Transverse colon (tissue), 4 donors: ENCODE measurements at regions not wholly inside any gene's neighbourhood (a gene's known extent, or its start where the extent isn't known, plus 50 kb on each side); places are given as distances from the start of the nearest gene placed in this dataset.

Experiments used
- CTCF ChIP-seq, 5 experiments: fragments of 200-600 bp in 3 of 5; fragments of 450-650 bp in 2 of 5; sonication (generic) in 3 of 5; IDR thresholded peaks; 1 replicate in 2 of 5; 2 replicates in 3 of 5; pipeline ENCODE4 v1.5.1; 2016 to 2017; ENCODE audit warnings: antibody characterized with exemption in 5 of 5, inconsistent platforms in 3 of 5, mild to moderate bottlenecking in 2 of 5, moderate library complexity in 1 of 5
- POLR2A ChIP-seq: fragments of 450-650 bp; IDR thresholded peaks from one replicate; pipeline ENCODE4 v1.6.1; 2016; ENCODE audit warnings: antibody characterized with exemption, mild to moderate bottlenecking, moderate library complexity
- POLR2AphosphoS5 ChIP-seq, 3 donors: sonication (generic); formaldehyde crosslinking; IDR thresholded peaks; one replicate each; pipeline ENCODE4 v1.6.1; 2016; ENCODE audit warnings: antibody characterized with exemption in 3 of 3

- TF ChIP-seq POLR2A (no peak), POLR2AphosphoS5 (IDR thresholded peaks at IDR 0.05) (no peak), CTCF (IDR thresholded peaks at IDR 0.05) (no peak)
Measured at GRCh38 chr3:24951180-24951579, 456.5 kb upstream of the THRB start.
